B cell (primary cell): ENCODE measurements at regions not wholly inside any gene's neighbourhood (a gene's known extent, or its start where the extent isn't known, plus 50 kb on each side); places are given as distances from the start of the nearest gene placed in this dataset.

Experiments
- ATAC-seq: fragments of 200-7000 bp; cut with Tn5 transposase; one replicate; pipeline ENCODE4 v1.10.0; 2021; ENCODE audit warnings: low read depth, mild to moderate bottlenecking, moderate number of reproducible peaks, moderate library complexity
- CTCF ChIA-PET: fragments of 350-600 bp; sonication (Branson Sonifier 250); formaldehyde crosslinking; loops from one replicate; lab custom pipeline; 2021; ENCODE audit warnings: antibody characterized with exemption, inconsistent platforms; lab: Charles Lee
- POLR2A ChIA-PET: fragments of 350-600 bp; sonication (Branson Sonifier 250); formaldehyde crosslinking; loops from one replicate; lab custom pipeline; 2021; ENCODE audit warnings: antibody characterized with exemption; lab: Charles Lee
- DNase-seq: peaks from one replicate; pipeline ENCODE4 v3.0.0; 2013
- H2AFZ ChIP-seq: 2 replicates; pipeline ENCODE4 v1.6.1; 2012; ENCODE audit warnings: mild to moderate bottlenecking, low read depth, low read length; ENCODE audit not compliant: insufficient read depth, poor library complexity, severe bottlenecking
- H3K27ac ChIP-seq, 2 donors: 1 replicate in 1 of 2; 2 replicates in 1 of 2; pipeline ENCODE4 v1.5.1; 2012 to 2013; ENCODE audit warnings: low read length in 2 of 2, mild to moderate bottlenecking in 2 of 2, moderate library complexity in 1 of 2
- H3K27me3 ChIP-seq, 4 experiments: fragments of 200-600 bp in 1 of 4; sonication (generic) in 1 of 4; replicated peaks in 1 of 4; 1 replicate in 2 of 4; 2 replicates in 2 of 4; pipeline versions ENCODE4 v1.6.1 to v1.7.0; 2013 to 2016; ENCODE audit warnings: low read length in 3 of 4, mild to moderate bottlenecking in 2 of 4, mixed read lengths in 1 of 4, moderate library complexity in 1 of 4; ENCODE audit not compliant: insufficient read depth in 4 of 4, control insufficient read depth in 3 of 4; ENCODE audit errors: control extremely low read depth in 1 of 4
- H3K36me3 ChIP-seq, 2 experiments: replicated peaks in 1 of 2; 1 replicate in 1 of 2; 2 replicates in 1 of 2; pipeline versions ENCODE4 v1.6.1 to v1.7.1; 2013; ENCODE audit warnings: low read length in 1 of 2; ENCODE audit not compliant: insufficient read depth in 2 of 2, control insufficient read depth in 1 of 2; ENCODE audit errors: control extremely low read depth in 1 of 2, extremely low read depth in 1 of 2
- H3K4me1 ChIP-seq, 2 donors: fragments of 200-600 bp in 1 of 2; sonication (generic) in 1 of 2; 1 replicate in 1 of 2; 2 replicates in 1 of 2; pipeline versions ENCODE4 v1.5.1 to v1.6.1; 2013 to 2017; ENCODE audit warnings: low read length in 2 of 2; ENCODE audit not compliant: control insufficient read depth in 2 of 2, insufficient read depth in 2 of 2
- H3K4me2 ChIP-seq: replicated peaks from 2 replicates; pipeline ENCODE3; 2012; ENCODE audit warnings: mild to moderate bottlenecking, low read depth, low read length; ENCODE audit not compliant: poor library complexity, severe bottlenecking
- H3K4me3 ChIP-seq, 5 experiments: fragments of 200-600 bp in 1 of 5; sonication (generic) in 1 of 5; 1 replicate in 3 of 5; 2 replicates in 2 of 5; pipeline versions ENCODE4 v1.5.1 to v1.7.0; 2011 to 2016; ENCODE audit warnings: low read length in 4 of 5, mild to moderate bottlenecking in 4 of 5, low read depth in 2 of 5, control low read depth in 1 of 5, moderate library complexity in 1 of 5; ENCODE audit not compliant: insufficient read depth in 1 of 5; ENCODE audit errors: control extremely low read depth in 1 of 5, extremely low read depth in 1 of 5
- H3K79me2 ChIP-seq: fragments of 200-600 bp; sonication (generic); one replicate; pipeline ENCODE4 v1.6.0; 2016; ENCODE audit warnings: low read length; ENCODE audit not compliant: control insufficient read depth, insufficient read depth
- H3K9ac ChIP-seq: fragments of 200-600 bp; sonication (generic); 2 replicates; pipeline ENCODE4 v1.6.1; 2017; ENCODE audit warnings: mild to moderate bottlenecking, low read length, moderate library complexity
- H3K9me3 ChIP-seq, 3 donors: one replicate each; pipeline versions ENCODE4 v1.6.1 to v1.7.1; 2013; ENCODE audit warnings: low read length in 2 of 3; ENCODE audit not compliant: control insufficient read depth in 2 of 3, insufficient read depth in 1 of 3; ENCODE audit errors: control extremely low read depth in 1 of 3
- H4K20me1 ChIP-seq: 2 replicates; pipeline ENCODE4 v1.6.0; 2012; ENCODE audit warnings: mild to moderate bottlenecking, low read length; ENCODE audit not compliant: insufficient read depth, control insufficient read depth, poor library complexity, severe bottlenecking
- H3K27ac Mint-ChIP-seq: one replicate; pipeline ENCODE4 v1.8.0; 2021; ENCODE audit warnings: mixed read lengths
- H3K27me3 Mint-ChIP-seq: one replicate; pipeline ENCODE4 v1.8.0; 2021; ENCODE audit warnings: mixed read lengths
- H3K4me1 Mint-ChIP-seq: one replicate; pipeline ENCODE4 v1.8.0; 2021; ENCODE audit warnings: mixed read lengths
- H3K4me3 Mint-ChIP-seq: one replicate; pipeline ENCODE4 v1.8.0; 2021; ENCODE audit warnings: mixed read lengths
- H3K9me3 Mint-ChIP-seq: one replicate; pipeline ENCODE4 v1.8.0; 2022; ENCODE audit warnings: mixed read lengths; ENCODE audit not compliant: insufficient read depth
- CTCF ChIP-seq: fragments of 200-600 bp; IDR thresholded peaks from one replicate; pipeline ENCODE4 v1.8.0; 2022; ENCODE audit warnings: antibody characterized with exemption, mild to moderate bottlenecking
- EZH2 ChIP-seq: IDR thresholded peaks from 2 replicates; pipeline ENCODE4 v1.6.1; 2012; ENCODE audit warnings: borderline replicate concordance, low read depth, mild to moderate bottlenecking, moderate library complexity, low read length; ENCODE audit not compliant: insufficient read depth, poor library complexity, severe bottlenecking
- WGBS: methylation state at CpG from one replicate; pipeline ENCODE4 v1.1.5; 2013; ENCODE audit warnings: missing lambda C conversion rate; ENCODE audit not compliant: insufficient coverage; 5-methylcytosine and 5-hydroxymethylcytosine counted together
- intact Hi-C: fragments of 100-400 bp; cut with micrococcal nuclease; formaldehyde crosslinking; loops from one replicate; pipeline ENCODE4 v1.10.0; 2022

GRCh38 chr5:145260670-145261069, 574.5 kb downstream of the PRELID2 start:
- no peaks in the 10 kb centered on the region for H4K20me1 ChIP-seq
- H3K4me1 Mint-ChIP-seq = no peaks in the 10 kb centered on the region
- H2AFZ ChIP-seq = no peak overlapping the region
- peaks cover 0 to 10% (median 0%) of the 10 kb centered on the region in 3 donors for H3K9me3 ChIP-seq
- ChIA-PET CTCF (no interaction called here), POLR2A (no interaction called here)
- intact Hi-C loops = no loop called here
- H3K27me3 ChIP-seq = no peaks in the 10 kb centered on the region
- H3K36me3 ChIP-seq = no peaks in the 10 kb centered on the region
- no peak overlapping the region for H3K4me2 ChIP-seq
- H3K4me1 ChIP-seq = no peaks in the 10 kb centered on the region
- no peak for TF ChIP-seq CTCF
- TF ChIP-seq EZH2 = no peak
- DNase-seq (no peak), ATAC-seq (no peak)
- no peak overlapping the region for H3K4me3 ChIP-seq
- H3K79me2 ChIP-seq = no peaks in the 10 kb centered on the region
- no peaks in the 10 kb centered on the region for H3K27me3 Mint-ChIP-seq
- no peak overlapping the region for H3K27ac ChIP-seq
- no peak overlapping the region for H3K4me3 Mint-ChIP-seq
- no peak overlapping the region for H3K9ac ChIP-seq
- H3K9me3 Mint-ChIP-seq = peaks cover 2% of the 10 kb centered on the region
- H3K27ac Mint-ChIP-seq = no peak overlapping the region

GRCh38 chr5:145247745-145248040, 587.4 kb downstream of the PRELID2 start:
- no peaks in the 10 kb centered on the region for H3K79me2 ChIP-seq
- no peak overlapping the region for H2AFZ ChIP-seq
- ATAC-seq (no peak), DNase-seq (no peak)
- intact Hi-C loops = no loop called here
- H3K9me3 Mint-ChIP-seq = no peaks in the 10 kb centered on the region
- H3K27ac ChIP-seq = no peak overlapping the region
- no peak overlapping the region for H3K4me2 ChIP-seq
- H3K27me3 ChIP-seq = no peaks in the 10 kb centered on the region
- no peaks in the 10 kb centered on the region for H3K27me3 Mint-ChIP-seq
- H3K4me1 ChIP-seq = no peaks in the 10 kb centered on the region
- TF ChIP-seq CTCF = no peak
- no peak for TF ChIP-seq EZH2
- H3K4me3 Mint-ChIP-seq = no peak overlapping the region
- no peaks in the 10 kb centered on the region for H4K20me1 ChIP-seq
- no peak overlapping the region for H3K4me3 ChIP-seq
- H3K36me3 ChIP-seq = no peaks in the 10 kb centered on the region
- no peak overlapping the region for H3K9ac ChIP-seq
- WGBS = 60% methylated on average over 1 of the region's 2 CpGs
- CTCF ChIA-PET = no interaction called here
- no peak overlapping the region for H3K27ac Mint-ChIP-seq
- H3K4me1 Mint-ChIP-seq = no peaks in the 10 kb centered on the region
- H3K9me3 ChIP-seq = no peaks in the 10 kb centered on the region
- POLR2A ChIA-PET = no interaction called here
